ENCODE measurements at regions not wholly inside any gene's neighbourhood (a gene's known extent, or its start where the extent isn't known, plus 50 kb on each side); places are given as distances from the start of the nearest gene placed in this dataset.

DNA sequence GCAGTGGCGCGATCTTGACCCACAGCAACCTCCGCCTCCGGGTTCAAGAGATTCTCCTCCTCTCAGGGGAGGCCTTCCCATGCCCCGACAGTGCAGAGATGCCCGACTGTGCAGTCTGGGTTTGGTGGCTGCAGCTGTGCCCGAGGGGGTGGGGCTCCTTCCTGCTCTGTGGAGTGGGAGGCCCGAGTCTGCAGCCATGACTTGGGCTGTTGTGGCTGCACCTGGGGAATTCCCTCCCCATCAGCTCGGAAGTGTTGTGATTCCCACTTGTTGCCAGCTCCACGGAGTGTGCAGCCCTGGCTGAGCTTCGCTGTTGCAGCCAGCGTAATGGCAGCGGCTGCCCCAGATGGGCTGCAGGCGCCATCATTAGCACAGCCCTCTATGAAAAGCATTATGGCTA lies 66.4 kb upstream of the SMIM36 start:
- no peak for TF ChIP-seq POLR2A (IDR thresholded peaks at IDR 0.05; ENCODE audit: low read length)
- no peak for TF ChIP-seq GATA1 (IDR thresholded peaks at IDR 0.05; ENCODE audit: low read depth, low read length)

Data from erythroblast (primary cell).